ENCODE measurements at regions not wholly inside any gene's neighbourhood (a gene's known extent, or its start where the extent isn't known, plus 50 kb on each side); places are given as distances from the start of the nearest gene placed in this dataset.

DNA sequence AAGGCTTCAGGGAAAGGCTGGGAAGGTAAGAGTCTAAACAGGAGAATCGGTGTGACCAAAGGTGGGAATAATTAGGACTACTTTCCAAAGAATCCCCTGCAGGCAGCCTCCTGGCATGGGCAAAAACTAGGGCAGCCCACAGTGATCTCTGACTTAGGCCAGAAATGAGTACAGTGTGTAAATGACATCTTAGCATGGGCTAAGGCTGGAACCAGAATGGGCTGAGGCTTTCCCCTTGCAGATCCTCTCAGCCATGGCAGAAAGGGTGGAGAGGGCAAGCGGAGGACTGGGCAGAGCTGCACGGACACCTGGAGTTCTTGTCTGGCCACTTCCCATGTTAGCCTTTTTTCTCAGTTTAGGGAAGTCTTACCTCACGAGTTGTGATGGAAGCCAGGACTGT lies 69.9 kb upstream of the FOXQ1 start:
- TF ChIP-seq, protein P1, sequence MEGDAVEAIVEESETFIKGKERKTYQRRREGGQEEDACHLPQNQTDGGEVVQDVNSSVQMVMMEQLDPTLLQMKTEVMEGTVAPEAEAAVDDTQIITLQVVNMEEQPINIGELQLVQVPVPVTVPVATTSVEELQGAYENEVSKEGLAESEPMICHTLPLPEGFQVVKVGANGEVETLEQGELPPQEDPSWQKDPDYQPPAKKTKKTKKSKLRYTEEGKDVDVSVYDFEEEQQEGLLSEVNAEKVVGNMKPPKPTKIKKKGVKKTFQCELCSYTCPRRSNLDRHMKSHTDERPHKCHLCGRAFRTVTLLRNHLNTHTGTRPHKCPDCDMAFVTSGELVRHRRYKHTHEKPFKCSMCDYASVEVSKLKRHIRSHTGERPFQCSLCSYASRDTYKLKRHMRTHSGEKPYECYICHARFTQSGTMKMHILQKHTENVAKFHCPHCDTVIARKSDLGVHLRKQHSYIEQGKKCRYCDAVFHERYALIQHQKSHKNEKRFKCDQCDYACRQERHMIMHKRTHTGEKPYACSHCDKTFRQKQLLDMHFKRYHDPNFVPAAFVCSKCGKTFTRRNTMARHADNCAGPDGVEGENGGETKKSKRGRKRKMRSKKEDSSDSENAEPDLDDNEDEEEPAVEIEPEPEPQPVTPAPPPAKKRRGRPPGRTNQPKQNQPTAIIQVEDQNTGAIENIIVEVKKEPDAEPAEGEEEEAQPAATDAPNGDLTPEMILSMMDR (IDR thresholded peaks at IDR 0.05), result no peak
- no peak for TF ChIP-seq POLR2A (IDR thresholded peaks at IDR 0.05)
